Mammary epithelial cell (primary cell): ENCODE measurements at regions not wholly inside any gene's neighbourhood (a gene's known extent, or its start where the extent isn't known, plus 50 kb on each side); places are given as distances from the start of the nearest gene placed in this dataset.

Experiments
- EZH2 ChIP-seq: IDR thresholded peaks from 2 replicates; pipeline ENCODE4 v1.6.1; 2012; ENCODE audit warnings: low read length, inconsistent platforms, borderline replicate concordance
- TF ChIP-seq, protein P1 (sequence below), 2 donors: IDR thresholded peaks in 1 of 2; conservative IDR thresholded peaks in 1 of 2; 2 replicates each; pipeline ENCODE4 v1.5.1; 2011 to 2012; ENCODE audit warnings: inconsistent platforms in 2 of 2, low read length in 2 of 2, mild to moderate bottlenecking in 2 of 2, control low read depth in 1 of 2, low read depth in 1 of 2; ENCODE audit not compliant: insufficient read depth in 1 of 2; ENCODE audit errors: extremely low read depth in 1 of 2

DNA sequence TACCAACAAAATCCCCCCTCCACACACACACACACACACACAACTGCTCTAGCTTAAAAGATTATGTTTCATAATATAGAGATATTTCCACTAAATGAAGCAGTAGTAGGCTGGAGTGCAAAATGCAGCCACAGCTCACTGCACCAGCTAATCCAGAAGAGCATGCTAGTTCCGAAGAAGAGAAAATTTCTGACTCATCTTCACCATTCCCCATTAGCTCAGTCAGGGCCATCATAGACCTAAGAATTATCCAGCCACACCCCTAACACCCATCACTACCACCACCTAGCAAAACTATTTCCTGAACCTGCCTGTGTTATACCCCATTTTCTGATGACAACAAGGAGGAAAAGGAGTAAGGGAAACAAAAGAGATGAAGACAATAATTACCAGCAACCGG, 67.1 kb upstream of the UBE2E2 start:
- no peak for TF ChIP-seq EZH2
- TF ChIP-seq, protein P1, sequence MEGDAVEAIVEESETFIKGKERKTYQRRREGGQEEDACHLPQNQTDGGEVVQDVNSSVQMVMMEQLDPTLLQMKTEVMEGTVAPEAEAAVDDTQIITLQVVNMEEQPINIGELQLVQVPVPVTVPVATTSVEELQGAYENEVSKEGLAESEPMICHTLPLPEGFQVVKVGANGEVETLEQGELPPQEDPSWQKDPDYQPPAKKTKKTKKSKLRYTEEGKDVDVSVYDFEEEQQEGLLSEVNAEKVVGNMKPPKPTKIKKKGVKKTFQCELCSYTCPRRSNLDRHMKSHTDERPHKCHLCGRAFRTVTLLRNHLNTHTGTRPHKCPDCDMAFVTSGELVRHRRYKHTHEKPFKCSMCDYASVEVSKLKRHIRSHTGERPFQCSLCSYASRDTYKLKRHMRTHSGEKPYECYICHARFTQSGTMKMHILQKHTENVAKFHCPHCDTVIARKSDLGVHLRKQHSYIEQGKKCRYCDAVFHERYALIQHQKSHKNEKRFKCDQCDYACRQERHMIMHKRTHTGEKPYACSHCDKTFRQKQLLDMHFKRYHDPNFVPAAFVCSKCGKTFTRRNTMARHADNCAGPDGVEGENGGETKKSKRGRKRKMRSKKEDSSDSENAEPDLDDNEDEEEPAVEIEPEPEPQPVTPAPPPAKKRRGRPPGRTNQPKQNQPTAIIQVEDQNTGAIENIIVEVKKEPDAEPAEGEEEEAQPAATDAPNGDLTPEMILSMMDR (conservative IDR thresholded peaks at IDR 0.05 in 1 of 2, IDR thresholded peaks at IDR 0.05 in 1 of 2; ENCODE audit: extremely low read depth in 1 of 2, insufficient read depth in 1 of 2, low read depth in 1 of 2, low read length in 2 of 2) = no peak
